Left renal cortex interstitium (tissue), 4 donors: ENCODE measurements at regions not wholly inside any gene's neighbourhood (a gene's known extent, or its start where the extent isn't known, plus 50 kb on each side); places are given as distances from the start of the nearest gene placed in this dataset.
"Not testable (repeated sequence)": the region's sequence is repeated elsewhere in the genome, so short reads cannot be mapped to it uniquely, and the experiment has no call there.

Experiments
- DNase-seq, 4 donors: peaks; one replicate each; pipeline ENCODE4 v3.0.0-alpha.2; 2013; ENCODE audit warnings: low read depth in 4 of 4, low spot score in 2 of 4, missing footprints in 1 of 4

DNA sequence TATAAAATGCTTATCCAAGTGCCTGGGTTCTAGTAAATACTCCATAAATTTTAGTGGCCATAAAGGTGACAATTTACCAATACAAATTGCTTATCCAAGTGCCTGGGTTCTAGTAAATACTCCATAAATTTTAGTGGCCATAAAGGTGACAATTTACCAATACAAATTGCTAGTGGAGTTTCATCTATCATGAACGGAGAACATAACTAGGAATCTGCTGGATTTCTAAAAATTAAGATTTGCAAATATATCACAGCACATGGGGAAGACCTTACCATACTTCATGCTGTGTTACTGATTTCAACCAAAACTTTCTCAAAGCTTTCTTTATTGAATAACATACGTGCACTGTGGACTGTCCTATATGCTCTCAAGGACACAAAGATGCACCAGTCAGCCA is 1631.4 kb upstream of the FLRT2 start:
- DNase-seq, result not testable (repeated sequence)

DNA sequence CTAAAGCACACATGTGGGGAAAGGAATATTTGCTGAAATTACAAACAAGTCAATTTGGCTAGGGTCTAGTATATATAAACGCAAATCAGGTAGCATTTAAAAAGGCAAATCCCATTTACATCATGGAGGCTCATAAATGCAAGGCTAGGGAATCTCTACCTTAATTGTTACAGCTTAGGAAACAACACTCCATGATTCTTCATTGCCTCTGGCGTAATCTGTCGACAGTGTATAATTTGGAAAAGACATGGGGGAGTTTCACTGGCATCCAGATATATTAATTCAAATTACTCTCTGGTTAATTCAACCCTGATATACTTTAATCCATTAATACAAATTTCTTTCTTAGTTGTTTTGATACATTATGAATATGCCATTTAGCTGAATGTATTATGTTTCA is 1630.2 kb upstream of the FLRT2 start:
- no peak for DNase-seq

DNA sequence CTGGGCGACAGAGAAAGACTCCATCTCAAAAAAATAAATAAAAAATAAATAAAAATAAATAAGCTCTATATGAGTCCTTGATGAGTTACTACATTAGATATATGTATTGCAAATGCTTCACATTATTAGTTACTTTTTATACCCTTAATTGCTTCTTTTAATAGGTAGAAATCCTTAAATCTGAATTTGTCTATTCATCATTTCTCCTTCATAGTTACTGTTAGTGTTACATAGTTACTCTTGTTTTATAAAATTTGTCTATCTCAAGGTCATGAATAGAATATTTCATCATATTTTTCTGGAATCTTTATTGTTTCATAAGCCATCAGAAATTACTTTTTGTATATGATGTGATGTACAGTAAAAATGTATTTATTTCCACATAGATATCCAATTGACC is 1624.8 kb upstream of the FLRT2 start:
- no peak for DNase-seq

DNA sequence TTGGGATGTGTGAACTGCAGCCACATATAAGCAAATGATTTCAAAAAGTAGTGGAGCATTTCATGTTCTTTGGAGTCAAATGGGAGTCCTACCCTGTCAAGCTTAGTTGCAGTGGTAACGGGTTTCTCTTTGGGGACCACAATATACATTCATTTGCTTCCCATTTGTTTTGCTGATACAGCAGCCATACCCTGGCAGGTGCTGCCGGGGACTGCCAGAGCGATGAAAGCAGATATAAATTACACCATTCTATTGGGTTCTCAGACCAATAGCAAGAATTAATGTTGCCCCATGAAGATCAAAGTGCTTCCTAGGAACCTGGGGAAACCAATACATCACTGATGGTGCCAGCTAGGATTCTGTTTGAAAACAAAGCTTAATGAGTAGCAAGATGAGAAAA is 1621.5 kb upstream of the FLRT2 start:
- no peak for DNase-seq

DNA sequence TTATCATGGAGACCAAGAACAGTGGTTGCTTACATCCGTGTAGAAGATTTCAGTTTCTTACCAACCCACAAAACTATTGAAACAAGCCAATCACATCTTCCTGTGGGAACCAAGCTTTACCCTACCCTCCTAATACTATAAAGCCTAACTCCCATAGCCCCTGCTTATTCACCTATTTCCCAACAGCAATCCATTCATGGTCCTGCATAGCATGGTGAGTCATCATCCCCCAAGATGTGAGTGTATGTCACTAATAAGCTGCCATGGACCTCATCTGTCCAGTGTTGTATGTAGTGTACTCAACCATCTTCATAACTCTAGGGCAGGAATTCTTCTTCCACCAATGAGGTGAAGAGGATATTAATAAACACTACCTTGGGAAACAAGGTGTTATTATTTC is 1620.4 kb upstream of the FLRT2 start:
- no peak for DNase-seq

DNA sequence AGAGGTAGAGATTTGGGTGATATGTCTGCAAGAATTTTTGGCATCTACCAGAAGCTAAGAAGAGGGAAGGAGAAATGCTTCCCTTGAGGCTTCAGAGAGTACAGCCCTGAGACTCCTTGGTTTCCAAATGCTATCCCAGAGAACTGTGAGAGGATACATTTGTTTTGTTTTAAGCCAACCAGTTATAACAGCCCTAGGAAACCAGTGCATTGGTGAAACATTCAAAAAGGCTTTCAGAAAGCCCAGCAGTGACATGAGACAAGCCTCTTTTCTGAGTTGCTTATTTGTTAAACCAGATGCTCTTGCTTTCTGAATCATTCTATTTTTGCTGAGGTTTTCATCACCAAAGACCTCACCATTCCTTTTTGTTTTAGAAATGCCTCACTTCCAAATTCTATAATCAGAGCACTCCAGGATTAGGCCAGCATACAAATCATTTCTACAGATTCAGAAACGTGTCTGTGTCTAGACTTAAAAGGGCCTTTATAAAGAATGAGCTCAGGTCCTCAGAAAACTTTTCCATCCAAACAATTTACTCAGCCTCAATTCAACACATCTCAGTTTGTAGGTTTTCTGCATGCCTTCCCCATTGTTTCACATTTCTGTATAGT is 1617.8 kb upstream of the FLRT2 start:
- DNase-seq, result no peak

DNA sequence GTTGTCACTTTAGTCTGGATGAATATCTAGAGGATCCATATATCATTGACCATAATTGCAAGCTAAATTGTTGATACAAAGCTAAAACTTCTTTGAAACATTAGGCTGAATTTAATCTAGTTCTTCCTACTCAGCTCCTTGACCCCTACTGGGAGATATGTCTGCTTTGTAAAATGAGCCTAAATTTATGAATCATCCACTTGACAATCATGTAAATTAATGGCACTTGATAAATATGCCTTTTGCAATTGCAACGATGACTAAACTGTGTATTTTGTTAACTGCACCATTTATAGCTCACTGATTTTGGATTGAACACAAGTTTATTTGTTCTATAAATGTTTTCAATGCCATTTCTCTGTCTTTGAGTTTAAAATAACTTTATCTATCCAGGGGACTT is 1616.5 kb upstream of the FLRT2 start:
- DNase-seq, result no peak

DNA sequence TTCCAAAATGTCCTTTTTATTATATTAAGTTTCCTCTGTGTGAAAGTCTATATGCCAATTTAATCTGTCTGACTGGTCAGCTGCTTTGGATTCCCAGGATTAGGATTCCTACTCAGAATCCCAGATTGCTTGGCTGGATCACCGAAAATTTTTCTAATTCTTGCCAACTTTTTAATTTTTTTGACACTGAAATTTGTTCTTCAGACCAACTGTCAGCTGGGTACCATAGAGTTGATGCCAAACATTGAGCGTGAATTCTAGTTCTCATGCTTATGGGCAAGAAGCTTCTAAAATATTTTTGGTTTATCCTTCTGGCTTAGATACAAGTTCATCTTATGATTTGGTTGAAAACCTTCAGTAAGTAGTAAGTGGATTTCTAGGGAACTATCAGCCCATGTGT is 1611.4 kb upstream of the FLRT2 start:
- DNase-seq, result no peak

DNA sequence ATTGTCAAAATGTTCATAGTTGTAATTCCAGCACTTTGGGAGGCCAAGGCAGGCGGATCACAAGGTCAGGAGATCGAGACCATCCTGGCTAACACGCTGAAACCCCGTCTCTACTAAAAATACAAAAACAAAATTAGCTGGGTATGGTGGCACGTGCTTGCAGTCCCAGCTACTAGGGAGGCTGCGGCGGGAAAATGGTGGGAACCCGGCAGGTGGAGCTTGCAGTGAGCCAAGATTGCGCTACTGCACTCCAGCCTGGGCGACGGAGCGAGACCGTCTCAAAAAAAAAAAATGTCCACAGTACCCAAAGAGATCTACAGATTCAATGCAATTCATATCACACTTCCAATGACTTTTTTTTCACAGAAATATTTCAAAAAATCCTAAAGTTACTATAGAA is 1610.3 kb upstream of the FLRT2 start:
- DNase-seq, result not testable (repeated sequence)

DNA sequence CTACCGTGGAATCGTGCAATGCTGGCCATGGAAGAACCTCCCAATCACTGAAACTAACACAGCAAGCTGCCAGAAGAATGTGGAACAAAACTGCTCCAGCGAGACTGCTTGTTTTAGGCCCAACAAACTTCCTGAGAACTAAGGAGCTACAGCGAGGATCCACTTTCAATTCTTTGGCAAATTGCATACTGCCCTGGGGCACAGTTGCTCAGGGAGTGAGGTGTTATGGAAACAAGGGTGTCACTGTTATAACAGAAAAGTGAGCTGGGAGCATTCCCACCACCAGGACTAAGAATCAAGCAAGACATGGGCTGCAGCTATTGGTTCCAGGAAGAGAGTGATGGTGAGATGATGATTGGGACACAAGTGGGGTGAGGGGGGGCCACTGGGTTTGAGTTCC is 1606.1 kb upstream of the FLRT2 start:
- no peak for DNase-seq

DNA sequence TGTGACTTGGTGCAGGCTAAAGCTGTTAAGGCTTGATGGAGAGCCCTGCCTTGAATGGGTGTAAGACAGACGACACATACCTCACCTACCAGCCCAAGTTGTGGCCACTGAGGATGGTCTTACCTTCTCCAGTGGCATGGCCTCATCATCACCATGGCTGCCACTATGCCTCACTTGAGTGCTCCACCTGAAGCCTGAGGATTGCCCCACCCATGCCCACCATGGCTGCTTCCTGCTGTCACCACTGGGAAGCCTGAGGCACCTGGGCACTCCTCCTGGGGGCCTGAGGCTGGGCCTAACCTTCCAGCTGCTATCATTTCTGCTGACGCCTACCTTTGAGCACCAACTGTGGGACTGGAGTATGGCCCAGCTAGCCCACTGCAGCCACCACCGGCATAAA is 1605.7 kb upstream of the FLRT2 start:
- no peak for DNase-seq

DNA sequence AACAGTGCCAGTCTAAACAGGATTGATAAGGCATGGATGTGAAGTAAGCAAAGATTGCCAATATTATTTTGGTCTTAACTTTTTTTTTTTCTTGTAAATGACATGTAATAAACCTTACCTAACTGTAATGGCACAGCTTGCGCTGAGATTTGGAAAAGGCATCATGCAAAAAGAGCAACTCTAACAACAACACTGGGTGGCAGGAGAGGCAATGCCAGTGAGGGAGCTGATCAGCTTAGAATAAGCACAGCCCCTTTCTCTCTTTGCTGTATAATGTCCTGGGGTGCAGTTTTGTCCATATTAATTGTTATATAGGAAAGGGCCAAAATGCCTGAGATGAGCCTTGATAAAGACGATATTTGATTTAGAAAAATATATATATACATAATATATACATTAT is 1589.7 kb upstream of the FLRT2 start:
- no peak for DNase-seq

DNA sequence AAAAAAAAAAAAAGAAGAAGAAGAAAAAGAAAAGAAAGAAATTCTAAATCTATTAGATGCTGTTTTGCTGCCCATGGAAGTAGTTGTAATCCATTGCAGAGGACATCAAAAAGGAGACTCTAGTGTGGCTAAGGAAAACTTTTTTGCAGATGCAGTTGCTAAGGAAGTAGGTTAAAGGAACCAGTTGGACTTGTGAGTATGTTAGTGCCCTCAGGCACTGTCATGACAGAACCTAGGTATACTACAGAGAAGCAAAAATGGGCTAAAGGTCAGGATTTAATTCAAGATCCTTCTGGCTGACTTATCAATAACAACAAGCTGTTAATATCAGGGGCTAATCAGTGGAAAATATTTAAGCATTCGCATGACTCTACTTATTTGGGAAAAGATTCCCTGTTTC is 1571.6 kb upstream of the FLRT2 start:
- DNase-seq, result no peak

DNA sequence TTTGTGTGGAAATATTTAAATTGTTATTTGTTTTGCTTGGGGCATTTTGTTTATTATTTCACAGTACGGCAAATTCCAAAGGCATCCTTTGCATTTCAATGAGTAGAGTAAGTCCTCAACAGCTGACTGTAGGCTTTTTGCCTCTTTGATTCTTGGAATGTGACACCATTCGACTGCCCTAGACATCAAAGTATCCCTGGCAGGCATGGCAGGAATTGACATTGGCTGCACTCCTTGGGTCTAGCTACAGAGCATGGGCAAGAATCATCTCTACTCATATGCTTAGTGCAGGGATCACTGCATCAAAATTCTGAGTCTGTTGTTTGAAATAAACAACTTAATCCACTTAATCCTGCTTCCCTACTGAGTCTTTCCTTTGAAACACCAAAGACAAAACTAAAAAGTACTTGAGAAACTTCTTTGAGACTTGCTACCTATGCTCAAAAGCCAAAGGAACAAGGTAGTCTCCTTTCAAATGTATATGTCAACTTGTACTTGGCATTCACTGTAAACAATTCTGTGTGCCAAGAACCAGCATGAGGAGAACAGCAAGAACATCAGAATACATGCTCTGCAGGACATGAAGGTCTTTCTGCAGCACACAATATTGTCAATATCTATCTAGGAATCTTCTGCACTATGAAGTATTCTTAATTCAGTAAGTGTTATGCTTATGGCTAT is 1569.0 kb upstream of the FLRT2 start:
- DNase-seq, result no peak

DNA sequence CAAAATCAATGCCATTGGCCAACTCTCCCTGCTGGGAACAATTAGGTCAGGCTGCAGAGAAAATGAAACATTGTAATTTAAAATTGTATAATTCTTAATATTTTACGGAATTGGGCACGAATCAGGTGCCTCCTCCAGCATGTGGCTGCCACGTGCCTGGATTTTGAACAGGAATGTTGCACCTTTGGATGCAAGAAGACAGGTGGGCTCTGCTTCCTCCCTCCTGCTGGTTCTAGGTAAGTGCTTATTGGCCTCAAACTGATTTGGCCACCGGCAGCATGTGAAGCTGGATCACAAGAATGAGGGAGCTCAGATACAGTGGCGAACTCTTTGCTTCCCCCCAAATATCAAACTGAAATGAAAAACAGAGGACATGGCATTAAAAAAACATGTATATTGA is 1559.9 kb upstream of the FLRT2 start:
- no peak for DNase-seq

DNA sequence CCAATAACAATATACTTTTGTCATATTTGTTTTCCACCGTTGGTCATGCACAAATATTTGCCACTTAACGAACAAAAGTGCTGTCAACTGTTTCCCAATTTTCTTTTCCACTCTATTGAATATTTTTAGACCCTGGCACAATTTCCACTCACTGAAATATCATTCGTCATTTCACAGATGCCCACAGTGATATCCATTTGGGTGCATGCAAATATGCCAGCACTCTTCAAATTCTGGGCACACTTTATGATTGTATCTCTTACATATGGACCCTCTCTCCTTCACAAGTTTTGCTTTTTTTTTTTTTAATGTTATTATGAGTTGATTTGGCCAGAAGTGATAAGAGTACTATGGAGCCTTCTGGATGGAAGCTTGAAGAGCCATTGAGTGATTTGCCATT is 1557.3 kb upstream of the FLRT2 start:
- no peak for DNase-seq

DNA sequence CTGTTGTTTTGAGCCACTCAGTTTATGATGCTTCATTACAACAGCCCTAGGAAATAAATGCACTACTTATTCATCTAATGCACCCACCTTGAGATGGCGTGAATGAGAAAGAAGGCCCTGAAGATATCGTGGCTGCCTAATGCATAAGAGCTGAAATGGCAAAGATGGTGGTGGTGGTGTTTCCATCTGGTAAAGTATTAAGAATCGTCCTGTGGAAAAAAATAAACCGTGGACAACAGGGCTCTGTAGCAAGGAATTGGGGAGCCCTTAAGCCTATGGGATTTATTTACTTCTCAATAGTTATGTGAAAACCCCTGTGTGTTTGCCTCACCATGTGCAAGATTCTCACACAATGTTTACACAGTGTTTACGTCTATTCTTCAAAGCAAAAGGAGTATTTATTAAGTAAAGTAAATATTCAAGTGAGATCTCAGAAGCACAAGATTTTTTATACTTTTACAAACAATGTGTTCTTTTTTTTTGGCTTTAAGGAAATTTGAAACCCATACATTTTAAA is 1555.2 kb upstream of the FLRT2 start:
- no peak for DNase-seq

DNA sequence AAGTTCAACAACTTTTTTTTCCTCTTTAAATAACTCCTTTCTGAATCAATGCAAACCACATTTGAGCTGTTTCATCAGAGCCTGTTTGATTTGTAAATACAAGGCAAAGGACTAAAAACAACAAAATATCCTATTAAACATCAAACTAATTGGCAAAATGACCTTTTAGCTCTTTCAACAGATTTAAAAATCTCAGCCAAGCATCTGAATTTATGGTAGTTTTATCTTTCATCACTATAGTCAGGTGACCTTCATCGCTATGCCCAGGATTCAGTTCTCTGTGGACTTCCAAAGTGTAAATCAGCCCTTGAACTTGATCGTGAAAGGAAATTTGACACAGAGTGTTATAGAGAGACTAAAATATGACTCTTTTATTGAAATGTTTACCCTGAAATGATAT is 1554.5 kb upstream of the FLRT2 start:
- DNase-seq, result peak in 2 of 4 donors; percentile 26 to 41

DNA sequence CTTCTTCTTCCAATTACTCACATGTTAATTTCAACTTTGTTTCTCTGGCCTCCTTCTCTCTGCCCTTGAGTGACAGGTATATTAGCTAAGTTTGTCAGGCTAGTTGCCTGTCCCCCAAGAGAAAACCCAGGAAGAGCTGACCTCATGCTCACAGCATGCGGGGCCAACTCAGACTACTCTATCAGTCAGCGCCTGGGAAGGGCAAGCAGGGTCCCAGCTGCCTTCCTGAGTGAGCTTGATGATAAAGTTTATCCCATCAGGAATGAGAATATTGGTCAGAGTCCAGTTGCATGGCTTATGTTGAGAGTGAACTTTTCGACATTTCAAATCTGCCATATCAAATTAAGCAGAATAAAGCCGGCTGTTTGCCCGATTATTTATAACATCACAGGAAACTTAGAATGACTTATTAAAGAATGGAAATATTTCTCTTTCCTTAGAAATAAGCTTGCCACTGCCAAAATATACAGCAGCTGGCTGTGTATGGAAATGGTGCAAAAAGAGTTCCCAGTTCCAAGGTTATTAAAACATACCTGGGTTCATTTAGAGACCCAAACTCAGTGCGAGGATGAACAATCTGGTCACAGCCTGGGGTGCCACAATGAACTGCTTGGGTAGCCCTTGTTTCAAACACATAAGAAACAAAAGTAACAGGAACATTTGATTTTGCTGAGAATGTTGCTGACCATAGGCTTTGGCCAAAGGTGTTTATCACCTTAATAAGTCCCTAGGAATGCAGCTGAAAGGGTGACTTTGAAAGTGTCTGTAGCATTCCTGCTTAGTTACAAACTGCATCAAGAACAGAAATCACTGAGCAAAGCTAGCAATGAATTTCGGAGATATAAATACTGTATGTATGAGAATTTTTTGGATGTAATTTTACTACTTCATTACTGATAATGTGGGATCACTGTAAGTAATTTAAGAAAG is 1553.8 kb upstream of the FLRT2 start:
- DNase-seq, result peak in 3 of 4 donors; percentile 50 to 64 (median 55)

DNA sequence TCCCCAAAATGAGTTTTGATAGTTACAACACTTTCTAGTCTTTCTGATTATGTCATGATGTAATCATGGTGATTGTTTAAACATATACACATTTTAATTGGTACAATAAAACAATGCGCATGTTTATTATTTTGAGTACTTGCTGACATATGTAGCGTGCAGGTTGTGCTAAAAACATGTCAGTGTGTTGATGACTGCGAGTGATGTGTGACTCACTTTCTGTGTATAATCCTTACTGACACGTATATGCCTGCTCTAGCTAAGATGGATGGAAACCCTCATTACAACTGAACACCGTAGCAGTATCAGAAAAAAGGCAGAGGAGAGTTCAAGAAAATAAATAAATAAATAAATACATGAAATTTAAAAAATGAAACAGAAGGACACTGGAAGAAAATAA is 1552.4 kb upstream of the FLRT2 start:
- DNase-seq, result no peak

DNA sequence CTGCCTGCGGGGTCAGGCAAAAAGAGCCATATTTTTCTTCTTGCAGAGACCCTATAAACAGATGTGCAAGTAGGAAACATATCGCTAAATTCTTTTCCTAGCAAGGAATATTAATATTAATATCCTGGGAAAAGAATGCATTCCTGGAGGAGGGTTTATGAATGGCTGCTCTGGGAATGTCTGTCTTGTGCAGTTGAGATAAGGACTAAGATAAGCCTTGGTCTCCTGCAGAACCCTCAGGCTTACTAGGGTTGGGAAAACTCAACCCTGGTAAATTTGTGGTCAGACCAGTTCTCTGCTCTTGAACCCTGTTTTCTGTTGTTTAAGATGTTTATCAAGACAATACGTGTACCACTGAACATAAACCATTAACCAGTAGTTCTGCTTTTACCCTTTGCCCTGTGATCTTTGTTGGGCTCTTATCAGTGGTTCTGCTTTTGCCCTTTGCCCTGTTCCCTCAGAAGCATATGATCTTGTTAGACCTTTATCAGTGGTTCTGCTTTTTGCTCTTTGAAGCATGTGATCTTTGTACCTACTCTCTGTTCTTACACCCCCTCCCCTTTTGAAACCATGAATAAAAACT is 1548.2 kb upstream of the FLRT2 start:
- DNase-seq, result not testable (repeated sequence)
